Astrocyte of the cerebellum (primary cell): ENCODE measurements at regions not wholly inside any gene's neighbourhood (a gene's known extent, or its start where the extent isn't known, plus 50 kb on each side); places are given as distances from the start of the nearest gene placed in this dataset.
A peak's percentile ranks its signal among the peaks of the same experiment; 100 is the strongest.

Experiments used
- DNase-seq: peaks from one replicate; pipeline ENCODE4 v3.0.0-alpha.2; 2011; ENCODE audit warnings: low read depth
- H3K4me3 ChIP-seq: 2 replicates; pipeline ENCODE4 v1.5.1; 2011; ENCODE audit warnings: mild to moderate bottlenecking, low read depth, low read length, moderate library complexity
- in situ Hi-C: cut with HindIII; loops from 2 replicates; pipeline ENCODE4 v1.10.0; 2017; ENCODE audit warnings: low sequenced_read_pairs
- TF ChIP-seq, protein P1 (sequence below): IDR thresholded peaks from 2 replicates; pipeline ENCODE4 v1.5.1; 2012; ENCODE audit warnings: low read length, low read depth, moderate library complexity, mild to moderate bottlenecking; ENCODE audit errors: missing control alignments

DNA sequence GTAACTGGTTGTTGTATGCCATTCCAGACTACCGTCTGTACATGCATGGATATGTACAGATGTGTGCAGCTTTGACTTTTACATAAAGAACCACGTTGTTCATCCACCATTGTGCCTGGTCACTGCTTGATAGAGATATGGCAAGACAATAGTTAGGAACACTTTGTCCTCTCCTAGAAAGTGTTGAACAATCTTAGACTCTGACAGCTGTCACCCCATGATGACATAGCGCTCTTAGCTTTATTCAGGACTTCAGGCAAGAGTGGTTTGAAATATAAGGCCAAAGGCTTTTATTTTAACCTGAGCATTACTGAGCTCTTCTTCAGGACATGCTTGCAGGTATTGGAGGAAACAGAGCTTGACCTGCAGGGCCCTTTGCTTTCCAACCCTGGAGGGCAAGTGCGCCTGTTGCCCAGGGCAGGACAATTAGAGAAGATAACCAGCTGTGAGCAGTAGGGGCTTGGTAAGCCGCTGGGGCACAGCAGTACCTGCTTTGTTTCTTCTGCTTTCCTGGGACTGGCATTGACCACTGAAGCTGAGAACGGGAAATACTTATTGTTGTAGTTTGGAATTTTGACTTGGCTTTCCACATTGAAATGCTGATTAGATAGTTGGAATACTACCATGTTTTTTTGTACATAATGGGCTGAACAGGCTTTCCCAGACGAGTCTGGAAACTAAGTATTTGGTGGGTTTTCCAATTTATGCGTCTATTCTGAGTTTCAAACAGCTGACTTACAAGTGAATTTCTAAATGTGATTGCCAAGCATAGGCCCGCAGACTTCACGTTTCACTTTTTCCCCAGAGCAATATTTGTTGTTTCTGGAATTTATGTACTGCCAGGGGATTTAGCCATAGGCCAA is 51.1 kb downstream of the GARRE1 start:
- peak; percentile 39 for DNase-seq
- H3K4me3 ChIP-seq: no peak overlapping the region
- in situ Hi-C loops: no loop called here
- TF ChIP-seq, protein P1, sequence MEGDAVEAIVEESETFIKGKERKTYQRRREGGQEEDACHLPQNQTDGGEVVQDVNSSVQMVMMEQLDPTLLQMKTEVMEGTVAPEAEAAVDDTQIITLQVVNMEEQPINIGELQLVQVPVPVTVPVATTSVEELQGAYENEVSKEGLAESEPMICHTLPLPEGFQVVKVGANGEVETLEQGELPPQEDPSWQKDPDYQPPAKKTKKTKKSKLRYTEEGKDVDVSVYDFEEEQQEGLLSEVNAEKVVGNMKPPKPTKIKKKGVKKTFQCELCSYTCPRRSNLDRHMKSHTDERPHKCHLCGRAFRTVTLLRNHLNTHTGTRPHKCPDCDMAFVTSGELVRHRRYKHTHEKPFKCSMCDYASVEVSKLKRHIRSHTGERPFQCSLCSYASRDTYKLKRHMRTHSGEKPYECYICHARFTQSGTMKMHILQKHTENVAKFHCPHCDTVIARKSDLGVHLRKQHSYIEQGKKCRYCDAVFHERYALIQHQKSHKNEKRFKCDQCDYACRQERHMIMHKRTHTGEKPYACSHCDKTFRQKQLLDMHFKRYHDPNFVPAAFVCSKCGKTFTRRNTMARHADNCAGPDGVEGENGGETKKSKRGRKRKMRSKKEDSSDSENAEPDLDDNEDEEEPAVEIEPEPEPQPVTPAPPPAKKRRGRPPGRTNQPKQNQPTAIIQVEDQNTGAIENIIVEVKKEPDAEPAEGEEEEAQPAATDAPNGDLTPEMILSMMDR: no peak

DNA sequence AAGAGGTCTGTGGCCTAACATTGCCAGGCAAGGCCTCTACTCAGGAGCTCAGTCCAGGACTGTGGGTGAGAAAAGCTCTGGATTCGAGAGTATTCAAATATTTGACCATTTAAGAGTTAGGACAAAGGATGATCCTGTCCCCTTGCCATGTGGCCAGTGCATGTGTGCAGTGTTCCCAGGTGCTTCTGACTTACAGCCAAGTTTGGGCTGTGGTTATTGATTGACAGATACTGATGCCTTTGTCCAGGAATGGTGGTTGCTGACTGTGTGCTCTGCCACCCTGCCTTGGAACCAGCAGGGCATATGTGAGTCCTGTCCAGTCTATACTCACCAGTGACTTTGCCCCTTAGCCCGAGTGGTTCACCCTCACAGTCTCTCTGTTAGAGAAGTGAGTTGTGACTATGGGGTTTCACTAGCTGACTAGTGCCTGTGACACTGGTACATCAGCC is 51.9 kb downstream of the GARRE1 start:
- H3K4me3 ChIP-seq: no peak overlapping the region
- in situ Hi-C loops: no loop called here
- no peak for DNase-seq
- TF ChIP-seq, protein P1: no peak

GRCh38 chr19:34306824-34307223 is 52.5 kb downstream of the GARRE1 start:
- H3K4me3 ChIP-seq: no peak overlapping the region
- TF ChIP-seq, protein P1: no peak
- no peak for DNase-seq
- in situ Hi-C loops: no loop called here

DNA sequence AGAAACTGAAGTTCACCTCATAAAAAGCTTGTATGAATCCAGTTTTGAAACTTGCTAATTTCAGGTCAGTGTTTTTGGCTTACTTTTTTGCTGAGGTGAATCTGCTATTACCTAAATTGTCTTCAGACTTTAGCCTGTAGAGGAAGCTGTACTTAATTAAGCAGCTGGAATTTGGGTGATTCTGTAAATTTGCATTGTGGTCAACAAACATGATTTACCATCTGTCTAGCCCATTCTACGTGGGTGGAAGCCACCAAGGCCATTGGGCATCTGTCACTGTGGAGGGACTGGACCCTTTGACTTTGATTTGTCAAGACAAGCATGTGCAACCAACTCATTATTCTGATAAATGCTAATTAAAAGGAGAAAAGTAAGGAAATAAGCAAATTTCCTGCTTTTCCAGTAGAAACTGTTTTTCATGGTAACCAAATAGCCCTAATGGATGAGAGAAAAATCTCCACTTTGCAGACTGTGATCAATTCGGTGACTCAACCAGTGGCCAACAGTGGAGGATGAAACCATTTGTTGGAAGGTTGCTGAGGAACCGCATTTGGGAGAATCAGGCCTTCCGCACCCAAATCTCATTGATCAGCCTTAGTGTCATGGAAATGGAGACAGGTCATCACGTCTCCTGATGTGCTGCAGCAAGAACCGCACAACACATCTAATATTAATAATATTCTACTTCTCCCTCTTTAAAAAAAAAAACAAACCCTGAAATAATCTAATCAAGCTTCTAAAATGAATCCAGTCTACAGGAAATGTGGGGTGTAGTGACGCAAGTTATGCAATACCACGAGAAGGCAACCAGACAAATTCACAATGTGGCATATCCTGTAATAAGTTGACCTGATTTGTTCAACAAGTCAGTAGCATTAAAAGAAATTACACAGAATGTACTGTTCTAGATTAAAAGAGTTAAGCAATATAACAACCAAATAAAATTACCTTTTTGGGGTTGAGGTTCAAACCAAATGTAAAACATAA is 54.3 kb downstream of the GARRE1 start:
- no peak for DNase-seq
- TF ChIP-seq, protein P1: no peak
- no peak overlapping the region for H3K4me3 ChIP-seq
- in situ Hi-C loops: no loop called here

DNA sequence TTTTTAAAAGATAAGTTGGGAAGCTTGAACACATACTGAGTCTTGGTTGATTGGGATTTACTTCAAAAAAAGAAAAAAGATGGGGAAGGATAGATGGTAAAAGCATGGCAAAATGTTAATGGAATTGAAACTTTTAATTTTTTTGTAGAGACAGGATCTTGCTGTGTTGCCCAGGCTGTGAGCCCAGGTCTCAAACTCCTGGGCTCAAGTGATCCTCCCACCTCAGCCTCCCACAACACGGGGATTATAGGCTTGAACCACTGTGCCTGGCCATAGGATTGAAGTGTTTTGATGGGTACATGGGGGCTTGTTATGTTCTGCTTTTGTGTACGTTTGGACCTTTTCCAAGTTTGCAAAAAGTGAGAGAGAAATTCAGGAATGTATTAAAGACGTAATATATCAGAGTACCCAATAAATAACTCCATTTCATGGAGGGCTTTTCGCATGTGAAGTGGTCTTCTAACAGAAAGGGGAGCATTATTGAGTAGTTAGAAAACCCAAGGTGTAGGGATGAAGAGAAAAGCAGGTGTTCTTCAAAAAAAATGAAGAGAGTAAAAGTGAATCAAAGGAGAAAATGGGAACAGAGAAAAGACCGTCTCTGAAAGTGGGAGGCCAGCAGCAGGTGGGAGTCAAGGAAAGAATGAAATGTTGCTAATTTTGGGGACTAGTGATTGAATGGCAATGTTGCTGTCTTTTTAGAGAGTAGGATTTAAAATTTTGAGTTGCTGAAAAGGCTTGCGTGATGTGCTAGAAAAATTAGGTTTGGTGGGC is 55.2 kb downstream of the GARRE1 start:
- in situ Hi-C loops: no loop called here
- DNase-seq: no peak
- TF ChIP-seq, protein P1: no peak
- no peak overlapping the region for H3K4me3 ChIP-seq
